GM19438 (cell line): ENCODE measurements at regions not wholly inside any gene's neighbourhood (a gene's known extent, or its start where the extent isn't known, plus 50 kb on each side); places are given as distances from the start of the nearest gene placed in this dataset.
"Not testable (repeated sequence)": the region's sequence is repeated elsewhere in the genome, so short reads cannot be mapped to it uniquely, and the experiment has no call there.

Experiments used
- ATAC-seq: cut with Tn5 transposase; IDR thresholded peaks from one replicate; pipeline ENCODE4 v1.9.1; 2021; ENCODE audit warnings: low read depth; ENCODE audit not compliant: unreplicated experiment

DNA sequence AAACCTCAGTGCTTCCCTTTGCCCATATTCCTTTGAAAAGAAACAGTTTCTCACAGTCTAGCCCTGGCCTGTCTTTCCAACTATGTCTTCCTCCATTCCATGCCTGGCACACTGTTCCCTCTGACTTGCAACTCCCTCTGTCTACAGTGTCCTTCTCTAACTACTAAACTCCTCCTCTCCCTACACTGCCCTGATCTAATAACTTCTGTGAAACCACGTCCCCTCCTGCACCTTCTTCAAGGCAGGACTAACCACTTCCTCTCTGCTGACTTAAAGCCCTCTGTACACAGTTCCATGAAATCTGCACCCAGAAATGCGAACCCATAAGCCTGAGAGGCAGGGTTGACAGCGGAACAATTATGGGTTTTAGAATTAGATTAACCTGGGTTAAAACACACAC is 62.2 kb upstream of the ATP1B1 start:
- peak; percentile 79 for ATAC-seq

DNA sequence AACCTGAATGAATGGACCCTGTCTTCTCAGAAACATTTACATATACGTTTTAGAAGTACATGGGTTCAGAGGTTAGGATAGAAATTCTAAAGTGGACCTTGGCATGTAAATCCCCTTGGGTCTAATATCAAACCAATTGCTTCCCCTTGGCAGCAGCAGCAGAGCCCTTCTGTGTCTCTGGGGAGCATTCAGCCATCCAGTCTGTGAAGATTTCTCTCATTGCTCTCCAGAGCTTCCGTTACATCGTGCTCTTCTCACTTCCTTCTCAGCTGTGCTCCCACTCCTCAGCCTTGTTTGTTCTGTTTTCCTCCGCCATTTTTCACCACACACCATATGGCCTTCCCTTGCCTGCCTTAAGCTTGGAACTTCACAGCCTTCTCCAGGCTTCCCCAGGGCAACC is 61.5 kb upstream of the ATP1B1 start:
- ATAC-seq, result peak; percentile 50

DNA sequence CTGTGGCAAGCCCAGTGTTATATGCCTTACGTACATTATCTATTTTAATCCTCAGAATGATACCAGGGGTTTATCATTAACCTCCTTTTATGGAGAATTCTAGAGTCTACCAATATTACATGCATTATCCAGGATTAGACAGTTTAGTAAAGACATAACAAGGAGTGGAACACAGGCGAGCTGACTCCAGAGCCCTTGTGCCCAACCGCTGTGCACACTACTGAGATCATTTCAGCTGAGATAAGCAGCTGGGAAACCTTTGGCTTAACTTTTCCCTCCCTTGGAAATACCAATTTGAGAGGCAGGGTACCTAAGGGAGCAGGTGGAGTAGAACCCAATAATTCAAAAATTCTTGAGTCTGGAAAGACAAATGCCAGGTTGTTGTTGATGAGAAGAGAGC is 59.8 kb upstream of the ATP1B1 start:
- no peak for ATAC-seq

DNA sequence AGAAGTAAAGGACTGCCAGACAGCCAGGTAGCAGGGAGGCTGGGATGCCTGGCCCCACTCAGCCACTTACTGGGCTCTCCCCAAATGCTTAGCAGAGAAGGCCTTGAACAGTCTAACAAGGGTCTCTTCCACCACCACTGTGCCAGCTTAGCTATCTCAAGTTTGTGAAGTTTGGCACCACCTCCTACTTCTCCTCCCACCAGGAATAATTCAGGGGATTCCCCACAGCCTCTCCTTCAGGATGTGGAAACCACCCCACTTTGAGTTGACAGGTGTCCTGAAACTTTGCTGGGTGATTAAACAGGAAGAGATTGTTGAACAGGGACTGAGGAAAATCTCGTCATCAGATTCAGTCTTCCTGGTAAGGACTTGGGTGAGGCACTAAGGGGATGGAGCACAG is 59.4 kb upstream of the ATP1B1 start:
- no peak for ATAC-seq

DNA sequence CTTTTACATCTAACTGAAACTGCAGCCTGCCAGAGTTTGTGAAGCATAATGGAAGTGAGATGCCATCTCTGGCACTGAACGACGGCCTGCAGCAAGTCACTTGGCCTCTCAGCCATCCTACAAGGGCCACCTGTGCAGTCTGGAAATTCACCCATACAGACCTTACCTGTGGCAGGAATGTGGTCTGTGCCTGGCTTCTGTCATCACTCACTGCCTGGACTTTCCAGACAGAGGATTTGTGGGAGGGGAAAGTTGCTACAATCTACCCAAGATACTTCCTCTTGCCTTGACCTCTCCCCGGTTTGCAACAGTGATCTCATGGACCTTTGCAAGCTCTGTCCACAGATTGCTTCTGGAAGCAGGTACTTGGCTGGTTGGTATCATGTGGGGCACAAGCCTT is 58.4 kb upstream of the ATP1B1 start:
- no peak for ATAC-seq

DNA sequence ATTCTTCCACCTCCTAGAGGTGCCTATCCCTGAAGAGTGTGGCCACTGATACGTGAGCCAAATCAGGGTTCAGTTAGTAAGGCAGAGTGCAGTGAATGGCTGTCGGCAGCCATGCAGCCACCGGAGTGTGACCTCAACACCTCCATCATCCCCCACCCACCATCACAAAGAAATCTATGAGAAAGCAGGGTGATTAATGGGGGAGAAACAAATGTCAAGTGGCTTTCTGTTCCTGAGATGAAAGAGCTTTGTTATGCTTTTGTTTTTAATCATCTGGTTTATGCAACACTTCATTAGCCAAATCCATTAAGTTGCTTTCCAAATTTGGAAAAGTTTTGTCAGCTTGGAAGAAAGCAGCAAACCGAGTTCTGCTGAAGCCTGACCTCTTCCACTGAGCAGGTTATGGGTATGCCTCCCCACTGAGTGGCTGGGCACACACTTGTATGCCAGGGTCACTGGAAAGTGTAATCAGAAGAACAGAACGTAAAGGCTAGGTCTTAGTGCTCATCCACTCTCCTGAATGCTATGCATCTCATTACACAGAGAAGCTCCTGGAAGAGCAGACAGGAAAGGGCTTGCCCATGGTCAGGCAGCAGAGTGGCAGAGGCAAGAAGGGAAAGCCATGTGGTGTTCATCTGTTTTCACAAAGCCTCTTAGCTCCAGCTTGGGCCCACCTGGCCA is 57.1 kb upstream of the ATP1B1 start:
- no peak for ATAC-seq

DNA sequence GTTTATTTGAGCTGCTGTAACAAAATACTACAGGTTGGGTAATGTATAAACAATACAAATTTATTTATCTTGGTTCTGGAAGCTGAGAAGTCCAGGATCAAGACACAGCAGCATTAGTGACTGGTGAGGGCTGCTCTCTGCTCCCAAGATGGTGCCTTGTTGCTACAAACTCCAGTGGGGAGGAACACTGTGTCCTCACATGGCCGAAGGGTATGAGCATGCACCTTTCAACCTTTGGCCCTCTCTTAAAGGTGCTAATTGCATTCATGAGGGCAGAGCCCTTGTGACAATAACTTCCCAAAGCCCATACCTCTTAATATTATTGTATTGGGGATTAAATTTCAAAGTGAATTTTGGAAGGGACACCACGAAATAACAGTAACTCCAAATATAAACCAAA is 55.3 kb upstream of the ATP1B1 start:
- no peak for ATAC-seq

DNA sequence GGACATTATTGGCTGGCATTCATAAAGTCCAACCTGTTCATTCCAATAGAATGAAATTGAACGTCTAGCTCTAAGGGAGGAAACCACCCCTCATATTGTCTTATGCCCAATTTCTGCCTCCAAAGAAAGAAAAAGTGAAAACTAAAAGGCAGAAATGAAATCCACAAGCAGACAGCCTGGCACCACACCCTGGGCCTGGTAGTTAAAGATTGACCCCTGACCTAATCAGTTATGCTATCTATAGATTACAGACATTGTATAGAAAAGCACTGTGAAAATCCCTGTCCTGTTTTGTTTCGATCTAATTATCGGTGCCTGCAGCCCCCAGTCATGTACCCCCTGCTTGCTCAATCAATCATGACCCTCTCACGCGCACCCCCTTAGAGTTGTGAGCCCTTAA is 54.3 kb upstream of the ATP1B1 start:
- ATAC-seq, result not testable (repeated sequence)

DNA sequence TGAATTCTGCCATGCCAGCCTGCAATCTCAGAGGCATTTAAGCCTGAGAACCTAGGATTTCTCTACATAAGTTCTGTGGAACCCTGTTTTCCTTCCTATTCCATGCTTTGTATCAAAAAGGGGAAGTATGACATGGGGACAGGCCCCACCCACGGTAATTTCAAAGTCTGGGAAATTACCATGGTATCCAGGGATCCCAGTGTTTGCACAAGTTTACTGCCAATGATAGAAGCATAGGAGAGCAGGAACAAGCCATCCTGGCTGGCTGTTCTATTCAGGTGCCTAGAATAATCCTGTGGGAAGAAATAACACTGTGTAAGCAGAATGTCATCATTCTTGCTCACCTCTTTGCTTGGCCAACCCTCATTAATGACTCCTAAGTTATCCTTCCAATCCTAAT is 53.8 kb upstream of the ATP1B1 start:
- ATAC-seq, result no peak

DNA sequence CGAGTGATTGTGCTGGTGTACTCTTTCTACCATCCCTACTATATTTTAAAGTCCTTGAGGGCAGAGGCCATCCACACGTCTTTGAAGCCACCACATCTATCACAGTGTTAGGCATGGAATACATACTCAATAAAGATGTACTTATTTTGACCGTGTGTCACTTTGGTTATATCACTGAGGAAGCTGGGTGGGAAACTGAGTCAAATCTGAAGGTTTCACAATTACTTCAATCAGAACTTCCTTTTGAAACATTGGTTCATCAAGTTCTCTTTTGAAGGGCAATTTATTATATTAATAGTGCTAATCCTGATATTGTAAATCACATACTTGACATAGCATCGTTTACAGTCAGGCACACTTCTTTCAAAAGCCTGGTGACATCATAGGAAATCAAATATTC is 53.3 kb upstream of the ATP1B1 start:
- ATAC-seq, result no peak
